ENCODE measurements at regions not wholly inside any gene's neighbourhood (a gene's known extent, or its start where the extent isn't known, plus 50 kb on each side); places are given as distances from the start of the nearest gene placed in this dataset.

- DNase-seq (ENCODE audit: low spot score), result no peak
These were observed 51.5 kb upstream of the DPYSL4 start for GRCh38 chr10:132135053-132135872.

DNA sequence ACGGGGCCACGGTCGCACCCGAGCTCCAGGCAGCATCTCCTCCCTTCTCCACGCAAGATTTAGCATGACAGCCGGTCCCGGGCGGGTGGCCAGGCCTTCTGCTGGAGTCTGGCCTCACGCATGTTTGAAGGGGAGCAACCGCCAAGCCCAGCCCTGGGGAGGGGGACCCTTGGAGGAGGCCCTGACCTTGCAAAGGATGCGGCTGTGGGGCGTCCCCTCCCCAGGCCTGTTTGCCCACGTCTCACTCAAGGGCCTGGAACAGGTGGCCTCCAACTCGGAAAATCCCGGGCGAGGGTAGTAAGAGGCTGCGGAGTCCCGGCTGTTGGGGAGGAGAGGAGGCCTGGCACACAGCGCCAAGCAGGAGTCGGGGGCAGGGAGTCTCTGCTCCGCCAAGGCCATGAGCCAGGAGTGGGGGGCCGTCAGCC lies 50.6 kb upstream of the DPYSL4 start:
- no peak for DNase-seq (ENCODE audit: low spot score)

DNA sequence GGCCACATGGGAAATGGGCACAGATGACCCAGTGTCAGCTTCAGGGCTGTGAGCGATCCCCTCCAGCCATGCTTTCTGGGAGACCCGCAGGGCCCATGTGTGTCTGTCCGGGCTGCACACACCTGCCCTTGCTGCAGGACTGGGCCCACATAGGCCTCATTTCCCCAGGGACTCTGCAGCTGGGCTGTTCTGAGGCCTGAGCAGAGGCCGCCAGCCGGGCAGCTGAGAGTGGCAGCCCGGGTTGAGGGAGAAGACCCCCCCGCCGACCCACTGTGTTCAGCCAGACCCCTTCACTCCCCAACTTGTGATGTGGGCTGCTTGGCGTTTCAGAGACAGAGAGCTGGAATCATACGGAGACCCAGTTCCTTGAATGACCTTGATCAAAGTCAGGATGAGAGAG lies 50.1 kb upstream of the DPYSL4 start:
- no peak for DNase-seq (ENCODE audit: low spot score)

All from SK-N-DZ (cell line).